GM18858 (cell line): ENCODE measurements at regions not wholly inside any gene's neighbourhood (a gene's known extent, or its start where the extent isn't known, plus 50 kb on each side); places are given as distances from the start of the nearest gene placed in this dataset.

Experiments used
- ATAC-seq: cut with Tn5 transposase; IDR thresholded peaks from one replicate; pipeline ENCODE4 v1.9.1; 2021; ENCODE audit not compliant: unreplicated experiment

- ATAC-seq: no peak
Measured at GRCh38 chr5:125267636-125268248, 521.3 kb upstream of the ZNF608 start.

DNA sequence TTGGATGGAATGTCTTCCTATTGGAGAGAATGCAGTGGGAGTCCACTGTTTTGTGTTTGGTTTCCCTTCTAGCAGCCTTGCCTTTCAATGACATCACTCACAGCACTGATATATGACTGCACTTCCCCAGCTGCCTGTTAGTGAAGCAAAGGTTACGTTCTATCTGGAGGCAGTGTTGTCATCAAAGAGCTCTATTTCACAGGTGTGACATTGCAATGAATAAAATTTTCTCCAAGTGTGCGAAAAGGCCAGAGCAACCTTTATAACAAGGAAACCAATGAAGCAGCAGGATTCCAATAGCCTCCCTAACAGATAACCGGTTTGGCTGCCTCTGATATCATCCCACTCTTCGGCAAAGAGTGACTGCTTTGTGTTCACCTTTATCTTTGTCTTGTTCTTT, 523.5 kb upstream of the ZNF608 start:
- no peak for ATAC-seq

DNA sequence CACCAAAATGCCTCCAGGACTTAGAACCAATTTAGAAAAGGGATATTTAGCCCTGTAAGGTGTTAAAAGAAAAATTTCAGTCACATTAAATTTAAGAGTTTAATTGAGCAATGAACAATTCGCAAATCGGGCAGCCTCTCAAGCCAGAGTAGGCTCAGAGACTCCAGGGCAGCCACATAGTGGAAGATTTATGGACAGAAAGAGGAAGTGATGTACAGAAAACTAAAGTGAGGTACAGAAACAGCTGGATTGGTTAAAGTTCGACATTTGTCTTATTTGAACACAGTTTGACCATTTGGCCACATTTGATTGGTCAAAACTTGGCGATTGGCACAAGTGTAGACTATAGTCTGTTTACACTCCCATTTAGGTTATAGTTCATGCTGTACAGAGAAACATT, 525.9 kb upstream of the ZNF608 start:
- ATAC-seq: no peak

- ATAC-seq: no peak
Measured at GRCh38 chr5:125274211-125274610, 527.8 kb upstream of the ZNF608 start.

GRCh38 chr5:125274938-125275724, 528.7 kb upstream of the ZNF608 start:
- ATAC-seq: no peak

DNA sequence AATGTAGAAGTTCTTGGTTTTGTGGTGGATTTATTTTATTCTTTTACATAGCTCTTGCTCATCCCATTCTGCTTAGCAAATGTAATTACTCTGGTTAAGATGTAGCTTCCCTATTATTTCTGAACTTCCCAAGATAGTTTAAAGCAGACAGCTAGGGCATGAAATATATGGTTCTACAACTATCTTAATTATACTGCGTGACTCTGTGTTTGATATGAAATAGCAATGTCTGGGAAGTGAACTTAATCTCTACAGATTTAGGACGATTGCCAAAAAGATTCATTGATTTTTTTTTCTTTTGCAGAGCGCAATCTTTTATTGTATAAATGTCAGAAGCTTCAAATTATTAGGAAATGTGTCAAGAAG, 529.3 kb upstream of the ZNF608 start:
- no peak for ATAC-seq

DNA sequence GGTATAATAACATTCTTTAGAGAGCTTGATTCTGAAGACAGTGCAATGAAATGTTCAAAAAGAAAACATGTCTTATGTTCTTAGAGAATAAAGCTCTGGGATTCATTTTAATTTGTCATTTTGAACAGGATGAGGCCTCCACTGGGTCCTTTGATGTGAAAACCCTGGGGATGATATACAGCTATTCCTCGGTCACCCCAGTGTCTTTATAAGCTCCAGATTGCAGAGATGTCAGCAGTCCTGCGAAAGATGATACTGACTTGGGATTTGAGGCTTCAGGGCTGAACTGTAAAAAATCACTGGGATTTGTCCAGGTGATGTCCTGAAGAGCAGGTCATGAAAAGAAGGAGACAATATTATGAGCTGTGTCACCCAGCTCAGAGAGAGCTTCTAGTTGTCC, 529.7 kb upstream of the ZNF608 start:
- ATAC-seq: no peak

- ATAC-seq: no peak
Measured at GRCh38 chr5:125277494-125278154, 531.2 kb upstream of the ZNF608 start.

DNA sequence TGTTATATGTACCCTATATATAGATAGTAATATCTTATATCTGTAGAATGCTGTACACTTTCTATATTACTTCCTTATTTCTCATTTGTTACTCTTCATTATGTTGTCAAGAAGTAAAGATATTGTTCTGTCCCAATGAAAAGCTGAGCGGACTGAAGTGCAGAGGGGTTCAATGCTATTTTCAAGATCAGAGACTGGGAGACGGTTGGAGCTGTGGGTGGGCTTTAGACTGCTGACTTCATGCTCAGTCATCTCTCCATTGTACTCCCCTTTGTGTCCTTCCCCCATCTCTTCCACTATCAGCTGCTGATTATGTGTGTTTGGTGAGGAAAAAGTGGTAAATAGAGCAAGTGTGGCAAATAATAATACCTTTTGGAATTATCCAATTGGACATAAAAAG, 532.3 kb upstream of the ZNF608 start:
- ATAC-seq: no peak

DNA sequence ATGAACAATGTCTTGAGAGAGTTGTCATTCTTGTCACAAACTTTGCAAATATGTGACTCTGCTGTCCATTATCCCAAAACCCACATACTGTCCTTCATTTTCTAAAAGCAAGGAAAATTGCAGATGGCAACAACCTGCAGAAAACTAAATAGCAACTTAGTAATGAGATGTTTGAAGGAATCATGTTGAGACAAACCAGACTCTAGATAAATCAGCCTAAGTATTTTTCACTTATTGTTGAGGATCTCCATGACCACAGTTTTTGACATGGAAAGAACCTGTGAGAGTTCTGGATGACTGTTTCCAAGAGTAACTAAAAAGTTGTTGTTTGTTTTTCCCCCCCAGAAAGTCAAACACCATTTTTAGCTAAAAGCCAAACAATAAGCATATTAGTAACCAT, 535.2 kb upstream of the ZNF608 start:
- no peak for ATAC-seq

DNA sequence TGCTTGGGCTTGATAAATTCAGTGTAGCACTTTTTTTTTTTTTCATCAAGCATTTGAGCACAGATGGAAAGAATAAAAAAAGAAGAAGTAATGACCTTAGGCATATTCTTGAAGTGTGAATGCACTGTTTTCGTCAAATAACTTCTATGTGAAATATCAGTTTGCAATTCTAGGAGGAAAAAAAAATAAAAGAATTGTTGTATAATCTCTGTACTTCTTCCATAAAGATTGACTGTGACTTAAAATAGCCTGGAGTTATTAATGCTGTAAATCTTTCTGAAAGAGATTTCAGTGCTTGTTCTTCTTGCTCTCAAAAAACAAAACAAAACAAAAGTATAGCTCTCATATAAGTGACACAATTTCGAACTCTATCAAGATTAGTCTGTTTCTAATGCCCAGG, 536.9 kb upstream of the ZNF608 start:
- no peak for ATAC-seq

- ATAC-seq: no peak
Measured at GRCh38 chr5:125286271-125286670, 539.8 kb upstream of the ZNF608 start.

DNA sequence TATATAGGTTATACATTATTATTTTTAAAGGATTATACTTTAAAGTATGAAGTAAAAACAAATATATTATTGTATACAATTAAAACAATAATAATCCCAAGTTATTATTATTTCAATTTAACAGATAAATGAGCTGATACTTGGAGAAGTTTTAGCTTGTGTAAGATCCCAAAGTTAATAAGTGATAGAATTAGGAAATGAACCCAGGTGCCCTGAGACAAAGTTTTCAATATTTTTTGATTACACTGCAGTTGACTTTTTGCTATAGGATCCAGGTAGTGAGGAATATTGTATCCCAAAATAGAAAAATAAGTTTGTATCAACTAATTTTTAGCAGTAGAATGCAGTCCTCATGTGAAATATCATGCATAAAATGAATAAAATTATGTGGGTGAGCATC, 543.2 kb upstream of the ZNF608 start:
- ATAC-seq: no peak

GRCh38 chr5:125290935-125291334, 544.5 kb upstream of the ZNF608 start:
- ATAC-seq: no peak

DNA sequence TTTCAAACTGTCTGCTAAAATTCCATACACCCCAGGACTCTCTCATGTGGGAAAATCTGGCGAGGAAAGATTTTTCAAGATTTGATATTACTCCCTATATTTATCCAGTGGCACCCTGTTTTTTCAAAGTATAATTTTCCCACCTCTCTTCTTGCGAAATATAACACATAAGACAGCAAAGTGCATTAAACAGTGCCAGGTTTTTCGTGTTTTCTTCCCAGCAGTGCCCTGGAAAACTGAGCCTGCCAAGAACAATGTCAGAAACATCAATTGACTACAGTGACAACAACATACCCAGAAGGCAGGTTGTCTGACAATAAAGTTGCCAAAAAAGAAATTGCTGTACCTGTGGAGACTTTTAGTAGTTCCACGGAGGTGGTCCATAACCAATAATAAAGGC, 545.0 kb upstream of the ZNF608 start:
- ATAC-seq: no peak

DNA sequence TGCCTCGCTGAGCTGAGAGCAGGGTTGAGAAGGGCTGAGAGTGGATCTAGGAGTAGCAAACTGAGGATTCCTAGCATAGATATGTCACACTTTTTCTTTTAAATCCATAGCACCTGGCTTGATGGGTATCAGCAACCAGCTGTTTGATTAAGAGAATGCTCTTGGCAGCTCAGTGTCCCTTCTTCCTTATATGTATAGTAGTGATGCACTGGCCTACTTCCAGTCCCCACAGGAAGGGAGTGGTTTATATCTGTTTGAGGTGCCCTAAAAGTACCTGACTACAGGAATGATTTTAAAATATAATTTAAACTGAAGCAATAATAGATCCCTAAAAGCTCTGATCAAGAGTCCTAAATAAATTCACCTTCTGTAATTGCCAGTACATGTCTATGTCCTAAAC, 546.8 kb upstream of the ZNF608 start:
- ATAC-seq: no peak

- no peak for ATAC-seq
Measured at GRCh38 chr5:125293726-125294125, 547.3 kb upstream of the ZNF608 start.

GRCh38 chr5:125294844-125295243, 548.4 kb upstream of the ZNF608 start:
- ATAC-seq: no peak

- ATAC-seq: peak; percentile 45
Measured at GRCh38 chr5:125295405-125295872, 549.0 kb upstream of the ZNF608 start.

GRCh38 chr5:125298258-125298657, 551.8 kb upstream of the ZNF608 start:
- no peak for ATAC-seq

GRCh38 chr5:125298746-125299379, 552.4 kb upstream of the ZNF608 start:
- no peak for ATAC-seq

DNA sequence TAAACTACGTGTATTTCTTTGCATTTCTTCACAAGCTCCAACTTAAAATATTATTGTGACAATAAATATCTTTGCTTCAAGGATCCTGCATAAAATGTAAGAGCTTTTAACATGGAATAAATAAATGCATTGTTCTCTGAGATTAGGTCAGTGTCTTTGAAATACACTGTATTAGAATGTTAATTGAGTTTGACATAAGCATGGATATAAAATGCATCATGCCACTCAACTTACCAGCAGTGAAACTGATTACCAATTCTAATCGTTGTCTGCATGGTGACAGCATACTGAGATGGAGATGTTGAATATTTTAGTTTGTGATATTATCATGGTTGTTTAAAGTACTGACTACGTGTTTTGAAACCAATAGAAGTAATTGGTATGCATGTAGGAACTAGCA, 555.3 kb upstream of the ZNF608 start:
- ATAC-seq: no peak
